Tibial nerve (tissue), 3 donors: ENCODE measurements at regions not wholly inside any gene's neighbourhood (a gene's known extent, or its start where the extent isn't known, plus 50 kb on each side); places are given as distances from the start of the nearest gene placed in this dataset.
A peak's percentile ranks its signal among the peaks of the same experiment; 100 is the strongest.

Experiments
- CTCF ChIP-seq, 5 experiments: fragments of 200-600 bp in 3 of 5; fragments of 450-650 bp in 2 of 5; sonication (generic) in 3 of 5; IDR thresholded peaks; one replicate each; pipeline ENCODE4 v1.5.1; 2016 to 2019; ENCODE audit warnings: antibody characterized with exemption in 5 of 5, mild to moderate bottlenecking in 3 of 5, moderate library complexity in 2 of 5
- POLR2A ChIP-seq, 2 donors: fragments of 450-650 bp; IDR thresholded peaks; one replicate each; pipeline ENCODE4 v1.6.1; 2017; ENCODE audit warnings: antibody characterized with exemption in 2 of 2, mild to moderate bottlenecking in 2 of 2, moderate library complexity in 2 of 2

GRCh38 chr13:31431722-31432137, 232.0 kb downstream of the B3GLCT start:
- peak; percentile 36 to 75 (median 65) for TF ChIP-seq CTCF (IDR thresholded peaks at IDR 0.05)
- TF ChIP-seq POLR2A (IDR thresholded peaks at IDR 0.05), result no peak
